Coronary artery (tissue), 2 donors: ENCODE measurements at regions not wholly inside any gene's neighbourhood (a gene's known extent, or its start where the extent isn't known, plus 50 kb on each side); places are given as distances from the start of the nearest gene placed in this dataset.
A peak's percentile ranks its signal among the peaks of the same experiment; 100 is the strongest.

Source experiments
- DNase-seq: peaks from one replicate; pipeline ENCODE4 v3.0.0-alpha.2; 2017; ENCODE audit warnings: low spot score
- H3K27ac ChIP-seq, 2 donors: fragments of 200-600 bp; sonication (generic); one replicate each; pipeline ENCODE4 v1.5.1; 2016 to 2019
- H3K4me3 ChIP-seq: fragments of 200-600 bp; sonication (generic); 2 replicates; pipeline ENCODE4 v1.5.1; 2016; ENCODE audit warnings: mild to moderate bottlenecking, moderate library complexity
- CTCF ChIP-seq: fragments of 200-600 bp; sonication (generic); IDR thresholded peaks from one replicate; pipeline ENCODE4 v1.5.1; 2019; ENCODE audit warnings: antibody characterized with exemption

- no peak for DNase-seq
- Histone ChIP-seq H3K4me3 (no peak overlapping the region), H3K27ac (no peak overlapping the region)
- TF ChIP-seq CTCF = no peak
Observed at GRCh38 chr1:226806988-226807387, 63.4 kb upstream of the PSEN2 start.

- Histone ChIP-seq H3K4me3 (no peak overlapping the region), H3K27ac (no peak overlapping the region)
- TF ChIP-seq CTCF = no peak
- DNase-seq = no peak
Observed at GRCh38 chr1:226804907-226805759, 65.3 kb upstream of the PSEN2 start.

- no peak for TF ChIP-seq CTCF
- Histone ChIP-seq H3K4me3 (no peak overlapping the region), H3K27ac (no peak overlapping the region)
Observed at GRCh38 chr1:226800763-226801380, 61.8 kb upstream of the ITPKB start.

GRCh38 chr1:226799634-226800281 lies 60.7 kb upstream of the ITPKB start:
- TF ChIP-seq CTCF = no peak

More at GRCh38 chr1:226800763-226801380, 61.8 kb upstream of the ITPKB start:
- DNase-seq = no peak

GRCh38 chr1:226798427-226799411 lies 59.6 kb upstream of the ITPKB start:
- peak overlapping the region in 1 of 2 donors; percentile 28 for H3K27ac ChIP-seq
- no peak for DNase-seq
- H3K4me3 ChIP-seq = no peak overlapping the region
- no peak for TF ChIP-seq CTCF

More at GRCh38 chr1:226799634-226800281, 60.7 kb upstream of the ITPKB start:
- H3K4me3 ChIP-seq = no peak overlapping the region
- peak overlapping the region in 1 of 2 donors; percentile 28 for H3K27ac ChIP-seq
- DNase-seq = no peak

GRCh38 chr1:226797151-226797550 lies 58.1 kb upstream of the ITPKB start:
- no peak for DNase-seq
- TF ChIP-seq CTCF = no peak
- Histone ChIP-seq H3K4me3 (no peak overlapping the region), H3K27ac (no peak overlapping the region)
